HG03139 (cell line): ENCODE measurements at regions not wholly inside any gene's neighbourhood (a gene's known extent, or its start where the extent isn't known, plus 50 kb on each side); places are given as distances from the start of the nearest gene placed in this dataset.
"Not testable (repeated sequence)": the region's sequence is repeated elsewhere in the genome, so short reads cannot be mapped to it uniquely, and the experiment has no call there.

Experiments used
- ATAC-seq: cut with Tn5 transposase; IDR thresholded peaks from one replicate; pipeline ENCODE4 v1.9.1; 2021; ENCODE audit not compliant: unreplicated experiment

GRCh38 chrX:56125946-56126345 is 106.2 kb upstream of the KLF8 start:
- ATAC-seq: no peak

GRCh38 chrX:56130031-56130430 is 102.1 kb upstream of the KLF8 start:
- no peak for ATAC-seq

GRCh38 chrX:56130436-56130835 is 101.7 kb upstream of the KLF8 start:
- no peak for ATAC-seq

- ATAC-seq: not testable (repeated sequence)
Measured at GRCh38 chrX:56164135-56164534, 68.0 kb upstream of the KLF8 start.
